GOT3 (cell line): ENCODE measurements at regions not wholly inside any gene's neighbourhood (a gene's known extent, or its start where the extent isn't known, plus 50 kb on each side); places are given as distances from the start of the nearest gene placed in this dataset.
A peak's percentile ranks its signal among the peaks of the same experiment; 100 is the strongest.

Experiments
- DNase-seq: peaks from one replicate; lab custom pipeline; 2025; ENCODE audit warnings: mixed read lengths; lab: John Stamatoyannopoulos, UW

- no peak for DNase-seq
Observed at GRCh38 chr6:14837435-14837834, 408.4 kb upstream of the JARID2 start.

- DNase-seq, result no peak
Observed at GRCh38 chr6:14838133-14838583, 407.7 kb upstream of the JARID2 start.

- DNase-seq, result peak; percentile 29
Observed at GRCh38 chr6:14841901-14842421, 403.9 kb upstream of the JARID2 start.

- no peak for DNase-seq
Observed at GRCh38 chr6:14844411-14844810, 401.5 kb upstream of the JARID2 start.

- DNase-seq, result no peak
Observed at GRCh38 chr6:14848019-14848418, 397.9 kb upstream of the JARID2 start.

DNA sequence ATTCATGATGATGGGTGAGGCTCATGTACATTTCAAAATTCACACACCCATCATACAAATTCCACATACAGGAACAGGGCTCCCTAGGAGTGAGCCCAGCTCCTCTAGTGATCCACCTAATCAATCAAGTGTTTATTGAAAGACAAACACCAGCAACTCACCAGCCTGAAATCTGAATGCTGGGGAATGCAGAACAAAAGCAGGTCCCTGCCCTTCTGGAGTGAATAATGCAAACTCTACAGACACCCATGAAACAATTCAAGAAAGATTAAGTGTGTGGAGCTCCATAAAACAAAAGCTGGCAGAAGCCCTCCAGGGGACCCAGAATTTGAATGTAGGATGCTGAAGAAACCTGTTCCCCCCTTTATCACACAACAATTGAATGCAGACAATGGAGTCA, 396.7 kb upstream of the JARID2 start:
- DNase-seq, result no peak

GRCh38 chr6:14851281-14851680, 394.6 kb upstream of the JARID2 start:
- no peak for DNase-seq

- DNase-seq, result no peak
Observed at GRCh38 chr6:14852375-14852774, 393.5 kb upstream of the JARID2 start.

DNA sequence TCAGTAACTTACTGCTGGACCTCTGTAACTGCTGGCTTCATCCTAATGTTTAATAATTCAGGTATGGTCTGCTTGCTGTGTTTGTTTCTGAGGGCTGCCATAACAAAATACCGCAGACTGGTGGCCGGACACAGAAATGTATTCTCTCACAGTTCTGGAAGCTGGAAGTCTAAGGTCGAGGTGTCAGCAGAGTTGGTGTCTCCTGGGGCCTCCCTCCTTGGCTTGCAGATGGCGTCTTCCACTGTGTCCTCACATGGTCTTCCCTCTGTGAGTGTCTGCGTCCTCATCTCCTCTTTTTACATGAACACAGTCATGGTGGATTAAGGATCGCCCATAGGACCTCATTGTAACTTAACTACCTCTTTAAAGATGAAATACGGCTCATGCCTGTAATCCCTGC, 389.7 kb upstream of the JARID2 start:
- DNase-seq, result no peak

DNA sequence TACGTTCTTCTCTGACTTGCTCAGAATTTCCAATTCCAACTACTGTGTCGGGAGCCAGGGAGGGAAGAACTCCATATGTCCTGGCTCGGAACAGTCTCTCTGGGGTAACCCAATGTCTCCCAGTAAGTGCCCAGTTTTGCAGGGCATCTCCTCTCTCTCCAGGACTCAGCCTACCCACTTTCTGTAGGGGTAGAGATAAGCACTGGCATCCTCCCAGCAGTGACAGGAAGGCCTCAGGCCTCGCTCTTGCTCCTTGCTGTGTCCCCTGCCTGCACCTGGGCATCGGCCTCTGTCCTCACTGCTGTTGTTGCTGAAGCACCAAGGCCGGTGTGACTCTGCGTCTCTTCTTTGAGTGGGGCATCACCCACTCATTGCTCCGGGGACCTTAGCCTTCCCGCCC, 388.9 kb upstream of the JARID2 start:
- DNase-seq, result no peak

- no peak for DNase-seq
Observed at GRCh38 chr6:14857501-14857900, 388.4 kb upstream of the JARID2 start.

DNA sequence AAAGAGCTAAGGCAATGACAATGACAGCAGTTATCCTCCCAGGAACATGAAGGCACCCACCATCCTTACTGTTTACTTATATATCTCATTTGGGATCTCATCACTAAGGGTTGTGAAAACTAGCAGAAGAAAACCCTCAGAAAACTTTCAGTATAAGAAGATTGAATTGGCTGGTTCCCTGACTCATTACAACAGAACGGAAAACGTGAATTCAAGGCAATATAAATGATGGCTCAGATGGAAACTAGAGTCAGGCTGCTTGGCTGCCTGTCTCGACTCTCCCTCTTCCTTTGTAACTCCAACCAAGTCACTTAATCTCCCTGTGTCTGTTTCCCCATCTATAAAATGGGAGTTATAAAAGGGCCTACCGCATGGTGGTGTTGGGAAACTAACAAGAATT, 387.1 kb upstream of the JARID2 start:
- no peak for DNase-seq

DNA sequence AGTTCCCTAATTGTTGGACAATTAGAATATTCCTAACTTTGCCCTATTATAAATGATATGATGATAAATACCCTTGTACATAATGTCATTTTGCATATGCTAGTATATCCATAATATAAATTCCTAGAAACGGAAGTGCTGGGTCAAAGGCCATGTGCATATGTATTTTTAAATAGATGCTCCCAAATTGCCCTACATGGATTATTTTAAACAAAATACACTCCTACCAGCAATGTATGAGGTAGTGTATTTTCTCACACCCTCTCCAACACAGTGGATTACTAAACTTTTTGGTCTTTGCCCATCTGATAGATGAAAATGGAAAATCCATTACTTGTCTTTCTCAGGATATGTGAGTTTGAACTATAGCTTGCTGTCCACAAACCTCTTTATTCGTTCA, 385.1 kb upstream of the JARID2 start:
- DNase-seq, result no peak

DNA sequence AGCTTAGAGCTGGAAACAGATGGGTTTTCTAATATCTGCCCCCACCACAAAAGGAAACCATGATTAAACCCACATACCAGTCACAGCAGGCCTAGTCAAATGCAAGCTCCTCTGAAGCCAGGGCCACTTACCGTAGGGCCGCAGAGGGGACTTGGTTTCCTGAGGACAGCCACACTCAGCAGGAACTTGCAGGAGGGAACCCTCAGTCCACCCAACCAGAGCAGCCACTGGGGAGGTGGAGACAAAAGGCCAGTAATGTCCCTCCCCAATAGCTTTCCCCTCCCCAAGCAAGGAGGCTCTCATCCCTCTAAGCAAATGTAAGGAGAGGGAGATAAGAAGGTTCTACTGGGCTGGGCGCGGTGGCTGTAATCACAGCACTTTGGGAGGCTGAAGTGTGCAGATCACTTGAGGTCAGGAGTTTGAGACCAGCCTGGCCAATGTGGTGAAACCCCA, 384.4 kb upstream of the JARID2 start:
- DNase-seq, result no peak

- DNase-seq, result no peak
Observed at GRCh38 chr6:14862845-14863244, 383.0 kb upstream of the JARID2 start.

DNA sequence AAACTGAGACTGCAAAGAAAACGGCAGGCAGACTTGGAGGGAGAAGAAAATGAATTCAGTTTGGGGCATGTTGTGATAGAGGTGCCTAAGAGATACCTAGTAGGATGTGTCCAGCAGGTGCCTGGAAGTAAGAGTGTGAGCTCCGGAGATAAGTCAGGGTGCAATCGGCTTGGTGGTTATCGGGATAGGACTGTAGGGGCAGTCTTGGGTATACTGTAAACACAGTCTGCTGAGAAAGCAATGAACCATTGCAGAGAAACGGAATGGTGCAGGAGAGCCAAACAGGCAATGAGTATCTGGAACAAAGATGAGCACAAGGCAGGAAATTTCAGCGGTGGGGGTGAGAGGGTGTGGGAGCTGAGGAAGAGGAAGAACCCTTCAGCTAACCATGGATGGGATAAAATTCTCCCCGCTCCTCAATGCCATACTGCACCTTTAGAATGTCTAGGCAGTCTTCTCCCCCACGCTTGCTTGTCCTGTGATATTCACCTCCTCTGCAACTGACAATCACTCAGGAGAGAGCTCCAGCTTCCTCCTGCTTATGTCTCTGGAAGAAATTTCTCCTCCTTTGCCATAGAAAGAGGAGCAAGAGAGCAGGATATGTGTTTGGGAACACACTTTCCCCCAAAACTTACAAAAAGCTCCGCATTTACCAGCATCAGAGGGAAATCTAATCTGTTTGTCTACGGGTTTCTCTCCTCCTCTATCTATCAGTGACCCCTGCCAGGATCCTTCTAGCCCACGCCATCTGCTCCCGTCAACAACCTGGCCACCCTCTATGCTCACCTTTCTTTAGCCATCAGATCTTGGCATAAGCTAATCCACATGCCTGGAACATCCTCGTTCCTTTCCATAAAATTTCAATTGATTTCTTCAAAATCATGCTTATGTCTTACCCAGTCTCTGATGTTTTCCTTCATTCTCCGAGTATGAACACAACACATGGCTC, 381.7 kb upstream of the JARID2 start:
- no peak for DNase-seq

DNA sequence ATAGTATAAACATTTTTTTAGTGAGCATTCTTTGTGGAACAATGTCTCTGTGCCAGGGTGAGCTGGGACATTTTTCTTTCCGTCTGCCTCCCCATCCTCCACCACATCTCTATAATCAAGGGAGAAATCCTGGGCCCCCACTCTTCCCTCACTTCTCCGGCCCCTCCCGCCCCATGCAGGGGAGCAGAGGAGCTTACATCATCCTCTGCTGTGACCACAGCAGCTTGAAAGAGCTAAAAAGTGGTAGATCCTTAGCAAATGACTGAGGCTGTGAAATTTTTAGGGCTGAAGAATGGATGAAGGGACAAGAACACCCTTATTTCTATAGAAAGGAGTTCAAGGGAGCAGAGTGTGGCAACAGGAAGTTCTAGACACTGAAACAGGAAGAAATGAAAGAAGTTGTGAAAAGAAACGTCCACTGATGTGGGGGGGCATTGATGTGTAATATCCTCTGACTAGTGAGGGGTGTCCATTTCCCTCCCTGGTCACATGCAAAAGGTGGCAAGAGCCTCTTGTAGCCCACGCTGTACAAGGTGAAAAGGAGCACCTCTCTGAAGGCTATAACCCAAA, 380.3 kb upstream of the JARID2 start:
- no peak for DNase-seq

GRCh38 chr6:14867802-14868201, 378.1 kb upstream of the JARID2 start:
- no peak for DNase-seq

GRCh38 chr6:14871221-14871620, 374.6 kb upstream of the JARID2 start:
- DNase-seq, result no peak

- no peak for DNase-seq
Observed at GRCh38 chr6:14873101-14873500, 372.8 kb upstream of the JARID2 start.

DNA sequence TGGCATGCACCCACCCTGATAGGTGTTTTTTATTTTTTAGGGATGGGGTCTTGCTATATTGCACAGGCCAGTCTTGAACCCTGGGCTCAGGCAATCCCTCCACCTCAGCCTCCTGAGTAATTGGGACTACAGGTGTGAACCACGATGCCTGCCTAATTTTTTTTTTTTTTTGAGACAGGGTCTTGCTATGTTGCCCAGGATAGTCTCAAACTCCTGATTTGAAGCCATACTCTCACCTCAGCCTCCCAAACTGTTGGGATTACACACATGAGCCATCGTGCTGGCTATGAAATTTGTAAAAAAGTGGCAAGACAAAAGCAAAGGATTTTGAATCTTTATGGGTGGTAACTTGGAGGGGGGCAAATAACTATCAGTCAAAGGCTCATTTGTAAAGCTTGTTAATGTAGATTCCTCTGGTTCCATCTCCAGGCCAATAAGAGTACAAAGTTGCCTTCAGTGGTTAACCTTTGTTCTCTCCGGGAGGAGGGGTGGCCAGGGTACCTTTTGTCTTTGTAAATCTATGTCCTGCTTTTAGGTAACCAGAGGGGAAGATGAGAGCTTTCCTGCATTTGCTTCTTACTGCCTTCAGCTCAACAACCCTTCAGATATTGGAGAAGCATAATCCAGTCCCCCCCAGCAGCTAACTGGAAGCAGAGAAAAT, 372.0 kb upstream of the JARID2 start:
- DNase-seq, result no peak

GRCh38 chr6:14874975-14875480, 370.8 kb upstream of the JARID2 start:
- no peak for DNase-seq
